HFFc6 (cell line): ENCODE measurements at regions not wholly inside any gene's neighbourhood (a gene's known extent, or its start where the extent isn't known, plus 50 kb on each side); places are given as distances from the start of the nearest gene placed in this dataset.
A peak's percentile ranks its signal among the peaks of the same experiment; 100 is the strongest.

Experiments
- DNase-seq: peaks from one replicate; pipeline ENCODE4 v3.0.0-alpha.2; 2018
- H3K27ac Mint-ChIP-seq: 2 replicates; pipeline ENCODE4 v1.8.0; 2020; ENCODE audit warnings: mild to moderate bottlenecking, mixed read lengths
- H3K27me3 Mint-ChIP-seq: 2 replicates; pipeline ENCODE4 v1.8.0; 2021; ENCODE audit warnings: mild to moderate bottlenecking, moderate library complexity, mixed read lengths; ENCODE audit not compliant: insufficient read depth
- H3K36me3 Mint-ChIP-seq: 2 replicates; pipeline ENCODE4 v1.8.0; 2021; ENCODE audit warnings: low read depth, mixed read lengths
- H3K4me1 Mint-ChIP-seq: 2 replicates; pipeline ENCODE4 v1.8.0; 2020; ENCODE audit warnings: low read depth, mixed read lengths
- H3K4me3 Mint-ChIP-seq: 2 replicates; pipeline ENCODE4 v1.8.0; 2020; ENCODE audit warnings: mild to moderate bottlenecking, moderate library complexity, mixed read lengths
- H3K9me3 Mint-ChIP-seq: 2 replicates; pipeline ENCODE4 v1.8.0; 2020; ENCODE audit warnings: mild to moderate bottlenecking, mixed read lengths
- CTCF ChIP-seq: fragments of 200-600 bp; sonication (generic); IDR thresholded peaks from 2 replicates; pipeline ENCODE4 v1.5.0; 2021; ENCODE audit warnings: antibody characterized with exemption, mild to moderate bottlenecking

GRCh38 chr4:155610143-155610542 lies 56.5 kb upstream of the GUCY1A1 start:
- H3K27ac Mint-ChIP-seq: no peak overlapping the region
- peaks cover 2% of the 10 kb centered on the region; the same call in 1 of the 2 replicates for H3K27me3 Mint-ChIP-seq
- DNase-seq: no peak
- peaks cover 17% of the 10 kb centered on the region; the same call in 1 of the 2 replicates for H3K9me3 Mint-ChIP-seq
- H3K4me3 Mint-ChIP-seq: no peak overlapping the region
- no peak for TF ChIP-seq CTCF
- H3K4me1 Mint-ChIP-seq: peaks cover 3% of the 10 kb centered on the region; the same call in 1 of the 2 replicates
- no peaks in the 10 kb centered on the region; the same call in 1 of the 2 replicates for H3K36me3 Mint-ChIP-seq

GRCh38 chr4:155609455-155610059 lies 57.1 kb upstream of the GUCY1A1 start:
- Mint-ChIP-seq H3K27ac (no peak overlapping the region), H3K36me3 (no peaks in the 10 kb centered on the region; the same call in 1 of the 2 replicates), H3K9me3 (peaks cover 17% of the 10 kb centered on the region; the same call in 1 of the 2 replicates), H3K4me1 (peaks cover 7% of the 10 kb centered on the region; the same call in 1 of the 2 replicates), H3K27me3 (peaks cover 2% of the 10 kb centered on the region; the same call in 1 of the 2 replicates), H3K4me3 (no peak overlapping the region)
- peak; percentile 19 for DNase-seq
- no peak for TF ChIP-seq CTCF

GRCh38 chr4:155608225-155608885 lies 58.3 kb upstream of the GUCY1A1 start:
- no peak for TF ChIP-seq CTCF
- no peak for DNase-seq

GRCh38 chr4:155607481-155607880 lies 59.2 kb upstream of the GUCY1A1 start:
- H3K27ac Mint-ChIP-seq: no peak overlapping the region
- no peaks in the 10 kb centered on the region; the same call in 1 of the 2 replicates for H3K36me3 Mint-ChIP-seq
- no peak overlapping the region for H3K4me3 Mint-ChIP-seq
- peaks cover 17% of the 10 kb centered on the region; the same call in 1 of the 2 replicates for H3K4me1 Mint-ChIP-seq
- TF ChIP-seq CTCF: no peak
- no peak for DNase-seq
- peaks cover 2% of the 10 kb centered on the region; the same call in 1 of the 2 replicates for H3K27me3 Mint-ChIP-seq
- peaks cover 17% of the 10 kb centered on the region; the same call in 1 of the 2 replicates for H3K9me3 Mint-ChIP-seq

More at GRCh38 chr4:155608225-155608885, 58.3 kb upstream of the GUCY1A1 start:
- Mint-ChIP-seq H3K27ac (no peak overlapping the region), H3K4me1 (peaks cover 14% of the 10 kb centered on the region; the same call in 1 of the 2 replicates), H3K9me3 (peaks cover 17% of the 10 kb centered on the region; the same call in 1 of the 2 replicates), H3K27me3 (peaks cover 2% of the 10 kb centered on the region; the same call in 1 of the 2 replicates), H3K4me3 (no peak overlapping the region), H3K36me3 (no peaks in the 10 kb centered on the region; the same call in 1 of the 2 replicates)

GRCh38 chr4:155604718-155605626 lies 61.7 kb upstream of the GUCY1A1 start:
- Mint-ChIP-seq H3K4me3 (no peak overlapping the region), H3K27me3 (peaks cover 4% of the 10 kb centered on the region; the same call in 1 of the 2 replicates), H3K27ac (no peak overlapping the region), H3K36me3 (no peaks in the 10 kb centered on the region; the same call in 1 of the 2 replicates), H3K9me3 (peaks cover 1% of the 10 kb centered on the region; the same call in 1 of the 2 replicates), H3K4me1 (peaks cover 21% of the 10 kb centered on the region; the same call in 1 of the 2 replicates)
- no peak for TF ChIP-seq CTCF
- peak; percentile 78 for DNase-seq
